ENCODE measurements at regions not wholly inside any gene's neighbourhood (a gene's known extent, or its start where the extent isn't known, plus 50 kb on each side); places are given as distances from the start of the nearest gene placed in this dataset.

DNA sequence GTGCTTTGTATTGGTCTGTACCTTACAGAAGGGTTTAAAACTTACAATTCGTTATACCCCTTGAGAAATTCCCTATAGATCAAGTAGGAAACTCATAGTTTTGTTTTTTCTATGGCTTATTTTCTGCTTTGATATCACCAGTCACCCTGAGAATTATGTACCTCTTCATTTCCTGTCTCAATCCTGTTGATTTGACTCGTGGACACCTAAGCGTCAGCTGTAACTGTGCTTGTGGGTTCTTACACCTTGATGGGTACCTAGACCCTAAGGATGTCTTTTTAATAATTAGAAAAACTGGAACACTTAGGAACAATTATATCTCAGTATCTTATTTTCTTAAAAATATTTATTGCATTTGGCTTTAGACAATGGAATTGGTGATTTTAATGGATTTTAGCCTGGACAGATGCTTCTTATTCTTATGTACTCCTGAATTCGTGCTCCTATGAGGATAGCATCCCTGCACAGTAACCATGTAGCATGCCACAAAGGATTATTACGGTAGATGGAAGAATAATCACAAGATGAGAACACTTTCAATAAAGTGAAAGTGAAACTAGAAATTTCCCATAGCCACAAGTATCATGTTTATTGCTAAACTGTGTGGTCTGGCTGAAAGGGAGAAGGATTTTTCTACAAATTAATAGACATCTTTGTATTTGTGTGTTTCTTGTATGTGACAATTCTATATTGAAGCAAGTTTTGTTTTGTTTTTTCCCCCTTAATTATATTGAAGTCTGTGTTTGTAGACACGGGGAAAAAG is 1920.3 kb upstream of the WWC1 start:
- DNase-seq (ENCODE audit: low read depth), result no peak
- TF ChIP-seq, protein P1, sequence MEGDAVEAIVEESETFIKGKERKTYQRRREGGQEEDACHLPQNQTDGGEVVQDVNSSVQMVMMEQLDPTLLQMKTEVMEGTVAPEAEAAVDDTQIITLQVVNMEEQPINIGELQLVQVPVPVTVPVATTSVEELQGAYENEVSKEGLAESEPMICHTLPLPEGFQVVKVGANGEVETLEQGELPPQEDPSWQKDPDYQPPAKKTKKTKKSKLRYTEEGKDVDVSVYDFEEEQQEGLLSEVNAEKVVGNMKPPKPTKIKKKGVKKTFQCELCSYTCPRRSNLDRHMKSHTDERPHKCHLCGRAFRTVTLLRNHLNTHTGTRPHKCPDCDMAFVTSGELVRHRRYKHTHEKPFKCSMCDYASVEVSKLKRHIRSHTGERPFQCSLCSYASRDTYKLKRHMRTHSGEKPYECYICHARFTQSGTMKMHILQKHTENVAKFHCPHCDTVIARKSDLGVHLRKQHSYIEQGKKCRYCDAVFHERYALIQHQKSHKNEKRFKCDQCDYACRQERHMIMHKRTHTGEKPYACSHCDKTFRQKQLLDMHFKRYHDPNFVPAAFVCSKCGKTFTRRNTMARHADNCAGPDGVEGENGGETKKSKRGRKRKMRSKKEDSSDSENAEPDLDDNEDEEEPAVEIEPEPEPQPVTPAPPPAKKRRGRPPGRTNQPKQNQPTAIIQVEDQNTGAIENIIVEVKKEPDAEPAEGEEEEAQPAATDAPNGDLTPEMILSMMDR (IDR thresholded peaks at IDR 0.05; ENCODE audit: insufficient read depth, low read depth, low read length, missing control alignments), result no peak
- H3K4me3 ChIP-seq (ENCODE audit: low read length), result no peak overlapping the region

DNA sequence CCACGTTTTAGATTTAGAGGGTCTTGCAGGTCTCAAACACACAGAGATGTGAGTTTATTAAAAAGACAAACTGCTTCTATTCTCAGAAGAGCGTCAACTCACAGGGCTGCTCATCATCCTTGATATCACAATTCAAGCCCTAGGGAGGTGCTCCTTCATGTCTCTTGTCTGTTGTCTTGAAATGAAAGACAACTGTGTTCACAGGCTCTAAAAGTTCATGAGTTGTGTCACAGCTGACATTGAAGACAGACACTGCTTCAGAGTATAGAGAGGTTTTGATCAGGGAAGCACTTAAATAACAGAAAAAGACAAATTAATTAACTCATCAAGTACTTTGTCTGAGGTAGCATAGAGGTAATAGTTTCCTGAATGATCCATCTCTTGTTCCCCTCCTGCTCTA is 1917.6 kb upstream of the WWC1 start:
- no peak for DNase-seq (ENCODE audit: low read depth)
- TF ChIP-seq, protein P1 (IDR thresholded peaks at IDR 0.05; ENCODE audit: insufficient read depth, low read depth, low read length, missing control alignments), result no peak
- H3K4me3 ChIP-seq (ENCODE audit: low read length), result no peak overlapping the region

DNA sequence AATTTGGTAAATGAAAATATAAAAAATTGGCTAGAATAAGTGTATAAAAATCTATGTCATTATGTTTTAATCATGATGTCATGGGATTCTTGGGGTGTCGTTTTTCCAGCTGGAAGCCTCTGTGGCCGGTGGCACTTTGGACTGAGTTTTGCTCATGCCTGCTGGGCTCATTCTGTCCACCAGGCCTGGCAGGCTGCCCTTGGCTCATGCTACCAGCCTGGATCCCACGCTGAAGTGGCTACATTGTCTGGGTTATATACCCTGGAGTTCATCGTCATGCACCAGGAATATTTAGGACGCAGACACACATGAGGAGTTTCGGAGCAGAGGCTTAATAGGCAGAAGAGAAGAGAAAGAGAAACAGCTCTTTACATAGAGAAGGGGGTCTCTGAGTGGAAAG is 1913.7 kb upstream of the WWC1 start:
- H3K4me3 ChIP-seq (ENCODE audit: low read length), result no peak overlapping the region
- DNase-seq (ENCODE audit: low read depth), result no peak
- TF ChIP-seq, protein P1 (IDR thresholded peaks at IDR 0.05; ENCODE audit: insufficient read depth, low read depth, low read length, missing control alignments), result no peak

GRCh38 chr5:166379517-166379916 is 1911.9 kb upstream of the WWC1 start:
- DNase-seq (ENCODE audit: low read depth), result no peak
- no peak overlapping the region for H3K4me3 ChIP-seq (ENCODE audit: low read length)
- TF ChIP-seq, protein P1 (IDR thresholded peaks at IDR 0.05; ENCODE audit: insufficient read depth, low read depth, low read length, missing control alignments), result no peak

GRCh38 chr5:166382031-166382430 is 1909.4 kb upstream of the WWC1 start:
- no peak for DNase-seq (ENCODE audit: low read depth)
- H3K4me3 ChIP-seq (ENCODE audit: low read length), result no peak overlapping the region
- TF ChIP-seq, protein P1 (IDR thresholded peaks at IDR 0.05; ENCODE audit: insufficient read depth, low read depth, low read length, missing control alignments), result no peak

GRCh38 chr5:166398131-166398530 is 1893.3 kb upstream of the WWC1 start:
- TF ChIP-seq, protein P1 (IDR thresholded peaks at IDR 0.05; ENCODE audit: insufficient read depth, low read depth, low read length, missing control alignments), result no peak
- no peak overlapping the region for H3K4me3 ChIP-seq (ENCODE audit: low read length)
- DNase-seq (ENCODE audit: low read depth), result no peak

DNA sequence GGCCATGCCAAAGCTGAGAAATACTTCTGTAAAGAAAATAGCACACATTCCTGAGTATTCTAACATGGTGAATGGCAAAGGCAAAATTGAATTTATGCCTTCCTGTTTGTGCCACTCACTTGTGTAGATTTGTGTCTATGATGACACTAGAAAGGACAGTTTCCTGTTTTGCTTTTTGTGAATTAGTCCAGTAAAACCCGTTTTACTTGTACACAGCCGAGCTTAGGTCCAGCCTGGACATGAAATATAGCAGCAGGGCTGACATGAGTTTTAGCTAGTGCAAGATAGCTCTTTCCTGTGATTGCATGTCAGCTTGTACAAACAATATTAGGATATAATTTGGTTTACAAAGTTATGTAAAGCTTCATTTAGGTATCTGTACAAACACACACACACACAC is 1891.7 kb upstream of the WWC1 start:
- TF ChIP-seq, protein P1 (IDR thresholded peaks at IDR 0.05; ENCODE audit: insufficient read depth, low read depth, low read length, missing control alignments), result no peak
- peak; percentile 43 for DNase-seq (ENCODE audit: low read depth)
- H3K4me3 ChIP-seq (ENCODE audit: low read length), result no peak overlapping the region
